ENCODE measurements at regions not wholly inside any gene's neighbourhood (a gene's known extent, or its start where the extent isn't known, plus 50 kb on each side); places are given as distances from the start of the nearest gene placed in this dataset.

DNA sequence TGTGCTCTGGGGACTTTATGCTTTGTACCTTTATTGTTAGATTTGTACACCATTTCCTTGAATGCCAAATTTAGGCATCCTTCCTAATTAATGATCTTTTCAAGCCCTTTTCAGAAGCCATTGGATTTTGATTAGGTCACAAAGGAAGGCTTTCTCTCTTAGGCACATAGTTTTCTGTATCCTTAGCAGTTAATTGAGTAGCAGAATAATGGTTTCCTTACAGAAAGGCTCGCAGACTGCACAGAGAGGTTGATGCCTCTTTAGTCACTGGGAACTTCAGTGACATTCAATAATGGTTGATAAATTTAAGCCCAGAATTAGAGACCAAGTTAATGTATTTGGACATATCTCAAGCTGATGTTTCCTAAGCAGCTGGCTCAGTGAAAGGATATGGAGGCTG is 139.1 kb upstream of the VGLL2 start:
- Mint-ChIP-seq H3K36me3 (ENCODE audit: insufficient read depth) (no peaks in the 10 kb centered on the region), H3K27me3 (no peaks in the 10 kb centered on the region), H3K27ac (no peak overlapping the region), H3K4me3 (ENCODE audit: low read depth) (no peak overlapping the region), H3K9me3 (ENCODE audit: low read depth) (peaks cover 4% of the 10 kb centered on the region), H3K4me1 (ENCODE audit: low read depth) (no peaks in the 10 kb centered on the region)
- TF ChIP-seq, protein P1, sequence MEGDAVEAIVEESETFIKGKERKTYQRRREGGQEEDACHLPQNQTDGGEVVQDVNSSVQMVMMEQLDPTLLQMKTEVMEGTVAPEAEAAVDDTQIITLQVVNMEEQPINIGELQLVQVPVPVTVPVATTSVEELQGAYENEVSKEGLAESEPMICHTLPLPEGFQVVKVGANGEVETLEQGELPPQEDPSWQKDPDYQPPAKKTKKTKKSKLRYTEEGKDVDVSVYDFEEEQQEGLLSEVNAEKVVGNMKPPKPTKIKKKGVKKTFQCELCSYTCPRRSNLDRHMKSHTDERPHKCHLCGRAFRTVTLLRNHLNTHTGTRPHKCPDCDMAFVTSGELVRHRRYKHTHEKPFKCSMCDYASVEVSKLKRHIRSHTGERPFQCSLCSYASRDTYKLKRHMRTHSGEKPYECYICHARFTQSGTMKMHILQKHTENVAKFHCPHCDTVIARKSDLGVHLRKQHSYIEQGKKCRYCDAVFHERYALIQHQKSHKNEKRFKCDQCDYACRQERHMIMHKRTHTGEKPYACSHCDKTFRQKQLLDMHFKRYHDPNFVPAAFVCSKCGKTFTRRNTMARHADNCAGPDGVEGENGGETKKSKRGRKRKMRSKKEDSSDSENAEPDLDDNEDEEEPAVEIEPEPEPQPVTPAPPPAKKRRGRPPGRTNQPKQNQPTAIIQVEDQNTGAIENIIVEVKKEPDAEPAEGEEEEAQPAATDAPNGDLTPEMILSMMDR (IDR thresholded peaks at IDR 0.05; ENCODE audit: unreplicated experiment), result no peak
- no peak for DNase-seq (ENCODE audit: low spot score, unreplicated experiment)

DNA sequence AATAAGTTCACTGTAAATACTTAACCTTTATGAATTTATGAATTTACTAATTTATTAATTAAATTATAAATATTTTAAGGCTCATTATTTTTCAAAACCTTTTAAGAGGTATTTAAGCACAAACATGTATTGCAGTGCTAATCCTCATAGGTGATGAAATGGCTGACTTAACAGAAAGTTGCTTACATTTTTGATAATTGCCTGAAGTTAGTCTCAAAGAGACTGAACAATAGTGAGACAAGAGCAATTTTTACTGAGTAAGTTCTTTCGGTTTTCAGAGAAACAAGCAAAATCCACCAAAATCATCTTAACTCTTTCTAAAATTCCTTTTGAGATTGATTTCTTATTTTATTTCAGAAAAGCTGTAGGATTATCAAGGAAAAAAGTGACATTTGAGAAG is 137.3 kb upstream of the VGLL2 start:
- Mint-ChIP-seq H3K36me3 (ENCODE audit: insufficient read depth) (no peaks in the 10 kb centered on the region), H3K4me1 (ENCODE audit: low read depth) (no peaks in the 10 kb centered on the region), H3K4me3 (ENCODE audit: low read depth) (no peak overlapping the region), H3K9me3 (ENCODE audit: low read depth) (no peaks in the 10 kb centered on the region), H3K27ac (no peak overlapping the region), H3K27me3 (no peaks in the 10 kb centered on the region)
- TF ChIP-seq, protein P1 (IDR thresholded peaks at IDR 0.05; ENCODE audit: unreplicated experiment), result no peak
- no peak for DNase-seq (ENCODE audit: low spot score, unreplicated experiment)

DNA sequence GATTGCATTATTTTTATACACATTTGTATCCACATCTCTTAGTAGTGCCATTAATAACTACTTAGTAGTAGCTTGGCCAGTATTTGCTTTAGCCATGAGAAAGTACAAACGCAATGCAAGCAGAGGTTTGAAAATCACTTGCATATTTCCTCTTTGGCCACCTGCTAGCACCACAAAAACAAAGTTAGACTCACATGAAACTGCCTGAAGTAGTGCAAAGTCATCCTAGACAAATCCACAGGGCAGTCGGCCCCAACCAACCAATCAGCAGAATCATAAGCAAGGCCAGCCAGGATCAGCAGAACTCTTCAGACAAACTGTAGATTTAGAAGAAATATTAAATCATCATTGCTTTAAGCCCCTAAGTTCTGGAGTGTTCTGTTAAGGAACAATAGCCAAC is 135.2 kb upstream of the VGLL2 start:
- TF ChIP-seq, protein P1 (IDR thresholded peaks at IDR 0.05; ENCODE audit: unreplicated experiment), result no peak
- Mint-ChIP-seq H3K4me1 (ENCODE audit: low read depth) (no peaks in the 10 kb centered on the region), H3K4me3 (ENCODE audit: low read depth) (no peak overlapping the region), H3K36me3 (ENCODE audit: insufficient read depth) (no peaks in the 10 kb centered on the region), H3K27ac (no peak overlapping the region), H3K9me3 (ENCODE audit: low read depth) (no peaks in the 10 kb centered on the region), H3K27me3 (no peaks in the 10 kb centered on the region)
- DNase-seq (ENCODE audit: low spot score, unreplicated experiment), result no peak

DNA sequence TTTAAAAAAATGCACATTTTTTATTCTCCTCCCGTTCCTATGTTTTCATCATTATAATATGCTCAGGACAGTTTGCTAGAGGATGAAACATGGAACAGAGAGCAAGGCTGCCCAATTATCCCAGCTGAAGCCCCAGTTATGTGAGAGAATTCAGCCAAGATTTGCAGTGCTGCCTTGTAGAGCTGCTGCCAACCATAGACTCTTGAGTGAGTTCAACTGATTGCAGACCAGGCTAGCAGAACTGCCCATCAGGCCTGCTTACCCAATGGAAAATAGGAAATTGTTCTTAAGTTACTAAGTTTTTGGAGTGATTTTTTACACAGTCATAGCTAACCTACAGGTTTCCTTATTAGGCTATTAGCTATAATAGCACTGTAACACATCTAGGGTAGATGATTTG is 128.7 kb upstream of the VGLL2 start:
- H3K9me3 Mint-ChIP-seq (ENCODE audit: low read depth), result no peaks in the 10 kb centered on the region
- no peaks in the 10 kb centered on the region for H3K36me3 Mint-ChIP-seq (ENCODE audit: insufficient read depth)
- no peak for DNase-seq (ENCODE audit: low spot score, unreplicated experiment)
- no peak overlapping the region for H3K4me3 Mint-ChIP-seq (ENCODE audit: low read depth)
- H3K27me3 Mint-ChIP-seq, result no peaks in the 10 kb centered on the region
- H3K27ac Mint-ChIP-seq, result no peak overlapping the region
- TF ChIP-seq, protein P1 (IDR thresholded peaks at IDR 0.05; ENCODE audit: unreplicated experiment), result no peak
- H3K4me1 Mint-ChIP-seq (ENCODE audit: low read depth), result no peaks in the 10 kb centered on the region

DNA sequence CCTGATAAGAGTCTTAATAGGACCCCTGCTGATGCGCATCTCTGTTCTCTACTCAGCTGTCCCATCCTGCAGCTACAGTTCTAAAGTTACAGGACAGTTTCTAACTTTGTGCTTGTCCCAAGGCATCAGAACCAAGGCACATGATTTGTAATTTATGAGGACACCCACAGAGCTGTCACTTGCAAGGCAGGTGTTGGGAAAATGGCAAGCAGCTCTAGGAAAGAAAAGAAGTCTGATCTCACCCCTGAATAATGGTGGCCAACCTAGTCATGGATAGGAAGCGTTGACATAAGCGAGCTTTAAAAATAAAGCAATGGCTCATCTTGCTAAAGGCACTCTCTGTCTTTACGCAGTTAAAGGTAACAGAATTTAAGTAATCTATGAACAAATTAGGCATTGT is 127.6 kb upstream of the VGLL2 start:
- DNase-seq (ENCODE audit: low spot score, unreplicated experiment), result no peak
- no peak overlapping the region for H3K27ac Mint-ChIP-seq
- no peaks in the 10 kb centered on the region for H3K36me3 Mint-ChIP-seq (ENCODE audit: insufficient read depth)

More for the DNA sequence above, 127.6 kb upstream of the VGLL2 start:
- TF ChIP-seq, protein P1 (IDR thresholded peaks at IDR 0.05; ENCODE audit: unreplicated experiment), result no peak
- no peaks in the 10 kb centered on the region for H3K27me3 Mint-ChIP-seq
- H3K4me1 Mint-ChIP-seq (ENCODE audit: low read depth), result no peaks in the 10 kb centered on the region
- H3K9me3 Mint-ChIP-seq (ENCODE audit: low read depth), result no peaks in the 10 kb centered on the region
- no peak overlapping the region for H3K4me3 Mint-ChIP-seq (ENCODE audit: low read depth)

Data from progenitor cell of endocrine pancreas (in vitro differentiated cells).